ENCODE measurements at regions not wholly inside any gene's neighbourhood (a gene's known extent, or its start where the extent isn't known, plus 50 kb on each side); places are given as distances from the start of the nearest gene placed in this dataset.
"Not testable (repeated sequence)": the region's sequence is repeated elsewhere in the genome, so short reads cannot be mapped to it uniquely, and the experiment has no call there.

GRCh38 chr5:67963789-67964519, 251.6 kb upstream of the PIK3R1 start:
- ATAC-seq (replicated peaks): no peak
- Mint-ChIP-seq H3K9me3 (no peaks in the 10 kb centered on the region), H3K27me3 (peaks cover 8% of the 10 kb centered on the region), H3K4me1 (no peaks in the 10 kb centered on the region), H3K4me3 (no peak overlapping the region), H3K36me3 (ENCODE audit: low read depth) (no peaks in the 10 kb centered on the region), H3K27ac (no peak overlapping the region)

DNA sequence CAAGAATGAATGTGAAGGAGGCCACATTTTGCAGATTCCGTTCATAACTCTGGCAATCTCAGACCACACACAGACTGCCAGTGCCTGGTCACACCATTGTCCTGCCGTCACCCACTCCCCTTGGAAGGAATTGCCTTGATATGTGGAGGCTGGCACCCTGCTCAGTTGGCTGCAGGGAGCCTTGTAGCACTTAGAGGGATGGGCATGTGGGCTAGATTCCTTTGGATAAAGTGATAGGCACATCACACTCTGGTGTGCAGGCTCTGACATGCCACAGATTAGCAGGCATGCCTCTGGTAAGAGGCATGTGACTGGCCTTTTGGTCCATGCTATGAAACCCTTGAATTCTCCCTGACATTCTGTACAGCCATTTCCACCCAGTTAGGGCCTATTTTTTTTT, 254.6 kb upstream of the PIK3R1 start:
- no peaks in the 10 kb centered on the region for H3K36me3 Mint-ChIP-seq (ENCODE audit: low read depth)
- no peak overlapping the region for H3K4me3 Mint-ChIP-seq
- no peak overlapping the region for H3K27ac Mint-ChIP-seq
- no peak for ATAC-seq (replicated peaks)
- H3K27me3 Mint-ChIP-seq: peaks cover 9% of the 10 kb centered on the region
- H3K4me1 Mint-ChIP-seq: no peaks in the 10 kb centered on the region
- H3K9me3 Mint-ChIP-seq: no peaks in the 10 kb centered on the region

DNA sequence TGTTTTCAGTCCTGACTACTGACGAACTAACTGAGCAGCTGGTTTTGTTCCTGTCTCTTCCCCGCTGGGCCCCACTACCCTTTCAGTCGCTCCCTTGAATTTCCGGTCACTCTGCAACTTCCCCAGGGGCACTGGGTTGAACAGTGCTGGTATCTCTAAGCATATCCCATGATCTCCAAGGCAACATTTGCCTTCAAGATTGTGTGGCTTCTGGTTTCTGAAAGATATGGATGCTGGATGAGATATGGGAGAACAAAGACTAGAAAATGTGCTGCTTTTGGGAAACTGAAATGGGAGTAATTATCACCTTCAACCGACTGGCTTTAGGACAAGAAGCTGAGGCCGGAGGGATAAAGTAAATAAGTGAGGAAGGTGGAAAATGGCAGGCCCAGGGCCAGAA, 258.2 kb upstream of the PIK3R1 start:
- peaks cover 10% of the 10 kb centered on the region for H3K27me3 Mint-ChIP-seq
- H3K9me3 Mint-ChIP-seq: no peaks in the 10 kb centered on the region
- no peak overlapping the region for H3K27ac Mint-ChIP-seq
- no peak overlapping the region for H3K4me3 Mint-ChIP-seq
- no peaks in the 10 kb centered on the region for H3K4me1 Mint-ChIP-seq
- ATAC-seq (replicated peaks): no peak
- no peaks in the 10 kb centered on the region for H3K36me3 Mint-ChIP-seq (ENCODE audit: low read depth)

DNA sequence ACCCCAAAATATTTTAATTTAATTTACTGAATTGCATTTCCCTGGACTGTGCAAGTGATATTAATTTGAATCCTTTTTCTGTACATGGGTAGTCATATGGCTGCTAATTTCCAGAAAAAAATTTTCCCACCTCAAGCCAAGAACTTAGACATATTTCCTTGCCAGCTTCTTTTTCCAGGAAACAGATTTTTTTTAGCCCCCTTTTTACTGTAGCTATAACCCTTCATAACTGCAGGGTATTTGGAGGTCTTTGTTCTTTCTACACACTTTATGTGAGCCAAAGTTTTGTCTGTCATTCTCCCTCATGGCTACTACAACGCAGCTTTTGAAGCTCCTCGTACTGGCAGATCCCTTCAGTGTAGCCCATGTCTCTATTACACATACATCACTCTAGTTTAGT, 261.2 kb upstream of the PIK3R1 start:
- Mint-ChIP-seq H3K4me3 (no peak overlapping the region), H3K27ac (no peak overlapping the region), H3K9me3 (no peaks in the 10 kb centered on the region), H3K4me1 (no peaks in the 10 kb centered on the region), H3K36me3 (ENCODE audit: low read depth) (no peaks in the 10 kb centered on the region), H3K27me3 (peaks cover 10% of the 10 kb centered on the region)
- ATAC-seq (replicated peaks): no peak

GRCh38 chr5:67942421-67942820, 273.1 kb upstream of the PIK3R1 start:
- no peaks in the 10 kb centered on the region for H3K36me3 Mint-ChIP-seq (ENCODE audit: low read depth)
- H3K4me3 Mint-ChIP-seq: no peak overlapping the region
- no peaks in the 10 kb centered on the region for H3K9me3 Mint-ChIP-seq
- peaks cover 3% of the 10 kb centered on the region for H3K27me3 Mint-ChIP-seq
- no peak for ATAC-seq (replicated peaks)
- no peaks in the 10 kb centered on the region for H3K4me1 Mint-ChIP-seq
- no peak overlapping the region for H3K27ac Mint-ChIP-seq

GRCh38 chr5:67941614-67942401, 273.7 kb upstream of the PIK3R1 start:
- H3K27me3 Mint-ChIP-seq: peaks cover 3% of the 10 kb centered on the region
- H3K9me3 Mint-ChIP-seq: no peaks in the 10 kb centered on the region
- no peak overlapping the region for H3K27ac Mint-ChIP-seq
- H3K4me1 Mint-ChIP-seq: no peaks in the 10 kb centered on the region
- H3K4me3 Mint-ChIP-seq: no peak overlapping the region
- no peak for ATAC-seq (replicated peaks)
- no peaks in the 10 kb centered on the region for H3K36me3 Mint-ChIP-seq (ENCODE audit: low read depth)

DNA sequence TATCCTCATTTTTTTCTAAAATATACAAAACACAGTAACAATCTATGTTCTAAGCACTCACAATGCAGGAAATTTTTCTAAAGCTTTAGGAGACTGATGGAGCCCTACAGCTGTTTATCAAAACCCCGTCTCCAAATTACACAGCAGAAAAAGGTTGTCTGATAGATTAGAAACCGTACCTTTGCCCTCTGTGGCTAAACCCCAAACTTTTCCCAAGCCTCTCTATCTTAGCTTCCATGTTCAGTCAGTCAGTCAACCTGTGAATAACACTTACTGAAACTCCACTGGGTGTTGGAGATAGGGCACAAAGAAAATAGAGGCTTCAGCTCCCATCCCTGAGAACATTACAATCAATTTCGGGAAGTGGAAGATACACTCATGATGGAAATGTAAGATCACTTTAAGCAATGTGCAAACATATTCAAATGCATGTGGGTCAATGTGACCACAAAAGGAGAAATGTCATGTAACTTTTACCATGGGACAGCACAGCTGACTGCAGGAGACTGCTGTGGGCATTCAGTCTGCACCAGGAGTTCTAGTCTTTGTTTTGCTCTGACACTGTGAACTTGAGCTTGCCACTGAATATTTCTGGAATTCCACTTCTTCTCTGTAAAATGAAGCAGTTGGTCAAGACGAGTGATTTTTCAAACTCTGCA, 279.5 kb upstream of the PIK3R1 start:
- ATAC-seq (replicated peaks): no peak
- no peaks in the 10 kb centered on the region for H3K9me3 Mint-ChIP-seq
- no peaks in the 10 kb centered on the region for H3K36me3 Mint-ChIP-seq (ENCODE audit: low read depth)
- H3K27ac Mint-ChIP-seq: no peak overlapping the region
- H3K4me3 Mint-ChIP-seq: no peak overlapping the region
- no peaks in the 10 kb centered on the region for H3K4me1 Mint-ChIP-seq
- H3K27me3 Mint-ChIP-seq: peaks cover 3% of the 10 kb centered on the region

DNA sequence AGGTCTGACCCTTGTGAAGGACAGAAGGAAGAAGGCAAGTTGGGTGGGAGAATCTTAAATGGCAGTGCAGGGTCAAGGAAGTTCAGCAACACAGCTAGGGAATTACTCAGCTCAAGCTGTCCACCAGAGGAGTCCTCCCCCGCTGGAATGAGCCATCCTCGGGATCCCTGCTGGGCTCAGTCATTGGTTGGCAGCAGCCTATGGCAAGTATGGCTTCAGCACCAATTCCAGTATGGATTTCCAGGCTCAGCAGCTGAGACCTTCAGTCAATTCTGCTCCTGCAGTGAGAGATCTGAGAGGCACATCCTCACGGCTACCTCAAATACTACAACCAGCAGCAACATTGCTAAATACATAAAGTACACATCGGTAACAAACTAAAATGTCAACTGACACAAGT, 280.6 kb upstream of the PIK3R1 start:
- Mint-ChIP-seq H3K4me3 (no peak overlapping the region), H3K4me1 (no peaks in the 10 kb centered on the region), H3K27ac (no peak overlapping the region), H3K27me3 (peaks cover 3% of the 10 kb centered on the region), H3K9me3 (no peaks in the 10 kb centered on the region), H3K36me3 (ENCODE audit: low read depth) (no peaks in the 10 kb centered on the region)
- ATAC-seq (replicated peaks): no peak

- Mint-ChIP-seq H3K4me3 (no peak overlapping the region), H3K9me3 (no peaks in the 10 kb centered on the region)
- no peak for ATAC-seq (replicated peaks)
Measured at GRCh38 chr5:67925511-67925910, 290.0 kb upstream of the PIK3R1 start.

GRCh38 chr5:67921004-67921601, 294.5 kb upstream of the PIK3R1 start:
- Mint-ChIP-seq H3K9me3 (peaks cover 4% of the 10 kb centered on the region), H3K27ac (no peak overlapping the region), H3K4me3 (no peak overlapping the region), H3K27me3 (peaks cover 10% of the 10 kb centered on the region), H3K36me3 (ENCODE audit: low read depth) (no peaks in the 10 kb centered on the region), H3K4me1 (no peaks in the 10 kb centered on the region)
- ATAC-seq (replicated peaks): no peak

More at GRCh38 chr5:67925511-67925910, 290.0 kb upstream of the PIK3R1 start:
- Mint-ChIP-seq H3K4me1 (no peaks in the 10 kb centered on the region), H3K27ac (no peak overlapping the region), H3K27me3 (peaks cover 10% of the 10 kb centered on the region), H3K36me3 (ENCODE audit: low read depth) (no peaks in the 10 kb centered on the region)

- H3K9me3 Mint-ChIP-seq; H3K27me3 Mint-ChIP-seq; H3K27ac Mint-ChIP-seq; H3K36me3 Mint-ChIP-seq (ENCODE audit: low read depth); H3K4me3 Mint-ChIP-seq; ATAC-seq (replicated peaks); H3K4me1 Mint-ChIP-seq: not testable (repeated sequence)
Measured at GRCh38 chr5:67919532-67919931, 296.0 kb upstream of the PIK3R1 start.

- Mint-ChIP-seq H3K36me3 (ENCODE audit: low read depth) (no peaks in the 10 kb centered on the region), H3K9me3 (peaks cover 4% of the 10 kb centered on the region), H3K4me1 (no peaks in the 10 kb centered on the region), H3K4me3 (no peak overlapping the region), H3K27ac (no peak overlapping the region), H3K27me3 (peaks cover 4% of the 10 kb centered on the region)
- ATAC-seq (replicated peaks): no peak
Measured at GRCh38 chr5:67917561-67917960, 298.0 kb upstream of the PIK3R1 start.

GRCh38 chr5:67910546-67910945, 305.0 kb upstream of the PIK3R1 start:
- Mint-ChIP-seq H3K4me1 (no peaks in the 10 kb centered on the region), H3K9me3 (no peaks in the 10 kb centered on the region), H3K27me3 (peaks cover 7% of the 10 kb centered on the region), H3K36me3 (ENCODE audit: low read depth) (no peaks in the 10 kb centered on the region), H3K27ac (no peak overlapping the region), H3K4me3 (no peak overlapping the region)
- no peak for ATAC-seq (replicated peaks)

GRCh38 chr5:67908126-67908765, 307.3 kb upstream of the PIK3R1 start:
- H3K27ac Mint-ChIP-seq: no peak overlapping the region
- no peak for ATAC-seq (replicated peaks)
- no peaks in the 10 kb centered on the region for H3K36me3 Mint-ChIP-seq (ENCODE audit: low read depth)
- peaks cover 3% of the 10 kb centered on the region for H3K27me3 Mint-ChIP-seq
- no peak overlapping the region for H3K4me3 Mint-ChIP-seq
- H3K9me3 Mint-ChIP-seq: no peaks in the 10 kb centered on the region
- H3K4me1 Mint-ChIP-seq: no peaks in the 10 kb centered on the region

Data from activated T-helper 17 cell treated with anti-CD3 and anti-CD28 coated beads, Interleukin-2, amount 50 U/mL, for 72 hours (primary cell).